H9 (cell line): ENCODE measurements at regions not wholly inside any gene's neighbourhood (a gene's known extent, or its start where the extent isn't known, plus 50 kb on each side); places are given as distances from the start of the nearest gene placed in this dataset.

ENCODE experiments used
- DNase-seq: peaks from one replicate; pipeline ENCODE4 v3.0.0-alpha.2; 2017
- H2AFZ ChIP-seq: one replicate; pipeline ENCODE4 v1.6.1; 2013; ENCODE audit warnings: mild to moderate bottlenecking, low read length, control low read depth, moderate library complexity
- H2AK5ac ChIP-seq: 2 replicates; pipeline ENCODE4 v1.6.1; 2013; ENCODE audit warnings: low read length, control low read depth, mixed read lengths; ENCODE audit not compliant: insufficient read length
- H2BK120ac ChIP-seq: one replicate; pipeline ENCODE4 v1.6.1; 2013; ENCODE audit warnings: low read depth, mild to moderate bottlenecking, low read length, control low read depth, inconsistent platforms; ENCODE audit not compliant: poor library complexity, severe bottlenecking
- H2BK12ac ChIP-seq: 2 replicates; pipeline ENCODE4 v1.6.1; 2013; ENCODE audit warnings: low read length, control low read depth, mixed read lengths, low read depth; ENCODE audit not compliant: insufficient read length
- H2BK15ac ChIP-seq: 2 replicates; pipeline ENCODE4 v1.6.1; 2013; ENCODE audit warnings: low read depth, low read length, control low read depth
- H2BK20ac ChIP-seq: one replicate; pipeline ENCODE4 v1.6.1; 2013; ENCODE audit warnings: low read depth, mild to moderate bottlenecking, low read length, control low read depth, inconsistent platforms; ENCODE audit not compliant: poor library complexity, severe bottlenecking
- H2BK5ac ChIP-seq: 2 replicates; pipeline ENCODE4 v1.6.1; 2013; ENCODE audit warnings: low read length, control low read depth, mixed read lengths; ENCODE audit not compliant: insufficient read length
- H3K14ac ChIP-seq: 2 replicates; pipeline ENCODE4 v1.6.1; 2013; ENCODE audit warnings: low read length, control low read depth; ENCODE audit not compliant: insufficient read depth
- H3K18ac ChIP-seq: 2 replicates; pipeline ENCODE4 v1.6.1; 2013; ENCODE audit warnings: low read depth, mild to moderate bottlenecking, mixed read lengths, low read length, control low read depth; ENCODE audit not compliant: insufficient read length
- H3K23ac ChIP-seq: 2 replicates; pipeline ENCODE4 v1.6.1; 2013; ENCODE audit warnings: low read length, control low read depth, mixed read lengths, low read depth; ENCODE audit not compliant: insufficient read length
- H3K23me2 ChIP-seq: 2 replicates; pipeline ENCODE4 v1.6.1; 2013; ENCODE audit warnings: low read depth, mild to moderate bottlenecking, mixed read lengths, low read length, control low read depth; ENCODE audit not compliant: insufficient read length, poor library complexity, severe bottlenecking
- H3K27ac ChIP-seq: 2 replicates; pipeline ENCODE4 v1.5.1; 2013; ENCODE audit warnings: low read length, control low read depth, mixed read lengths, low read depth; ENCODE audit not compliant: insufficient read length
- H3K27me3 ChIP-seq: 2 replicates; pipeline ENCODE4 v1.6.1; 2013; ENCODE audit warnings: low read length, control low read depth, inconsistent platforms; ENCODE audit not compliant: insufficient read depth
- H3K4ac ChIP-seq: 2 replicates; pipeline ENCODE4 v1.6.1; 2013; ENCODE audit warnings: low read depth, mild to moderate bottlenecking, control low read depth, inconsistent platforms, low read length, moderate library complexity
- H3K4me1 ChIP-seq: 2 replicates; pipeline ENCODE4 v1.6.1; 2013; ENCODE audit warnings: low read length, control low read depth, inconsistent platforms; ENCODE audit not compliant: insufficient read depth
- H3K4me2 ChIP-seq: 2 replicates; pipeline ENCODE4 v1.6.1; 2013; ENCODE audit warnings: low read length, control low read depth, mixed read lengths; ENCODE audit not compliant: insufficient read length, insufficient read depth
- H3K56ac ChIP-seq: 2 replicates; pipeline ENCODE4 v1.6.1; 2013; ENCODE audit warnings: low read depth, mild to moderate bottlenecking, mixed read lengths, low read length, control low read depth; ENCODE audit not compliant: insufficient read length
- H3K79me1 ChIP-seq: 2 replicates; pipeline ENCODE4 v1.6.1; 2013; ENCODE audit warnings: low read depth, mild to moderate bottlenecking, moderate library complexity, low read length, control low read depth, inconsistent platforms; ENCODE audit not compliant: insufficient read depth, poor library complexity, severe bottlenecking
- H3K79me2 ChIP-seq: 2 replicates; pipeline ENCODE4 v1.6.1; 2013; ENCODE audit warnings: low read length, control low read depth, inconsistent platforms; ENCODE audit not compliant: insufficient read depth
- H3K9ac ChIP-seq: 2 replicates; pipeline ENCODE4 v1.6.1; 2013; ENCODE audit warnings: low read length, control low read depth, mixed read lengths; ENCODE audit not compliant: insufficient read length; ENCODE audit errors: extremely low read depth
- H3K9me3 ChIP-seq: one replicate; pipeline ENCODE4 v1.6.1; 2013; ENCODE audit warnings: low read depth, low read length, inconsistent platforms; ENCODE audit not compliant: control insufficient read depth
- H3T11ph ChIP-seq: one replicate; pipeline ENCODE4 v1.6.1; 2013; ENCODE audit warnings: mild to moderate bottlenecking, low read length, control low read depth, inconsistent platforms
- H4K20me1 ChIP-seq: one replicate; pipeline ENCODE4 v1.6.1; 2013; ENCODE audit not compliant: control insufficient read depth, insufficient read length, insufficient read depth
- H4K5ac ChIP-seq: 2 replicates; pipeline ENCODE4 v1.6.1; 2013; ENCODE audit warnings: low read depth, mild to moderate bottlenecking, mixed read lengths, low read length, control low read depth; ENCODE audit not compliant: insufficient read length
- H4K8ac ChIP-seq: replicated peaks from 2 replicates; pipeline ENCODE4 v1.6.1; 2013; ENCODE audit warnings: low read length, control low read depth, mixed read lengths, low read depth; ENCODE audit not compliant: insufficient read length
- H4K91ac ChIP-seq: 2 replicates; pipeline ENCODE4 v1.6.1; 2013; ENCODE audit warnings: low read depth, mild to moderate bottlenecking, moderate library complexity, mixed read lengths, low read length, control low read depth; ENCODE audit not compliant: insufficient read length
- H3K27ac Mint-ChIP-seq, 3 experiments: 2 replicates in 2 of 3; 3 replicates in 1 of 3; pipeline ENCODE4 v1.8.0; 2020 to 2021; ENCODE audit warnings: mixed read lengths in 3 of 3, mild to moderate bottlenecking in 1 of 3, moderate library complexity in 1 of 3
- H3K27me3 Mint-ChIP-seq: 2 replicates; pipeline ENCODE4 v1.8.0; 2021; ENCODE audit warnings: low read depth, mild to moderate bottlenecking, moderate library complexity, mixed read lengths
- H3K36me3 Mint-ChIP-seq, 3 experiments: 2 replicates in 2 of 3; 3 replicates in 1 of 3; pipeline ENCODE4 v1.8.0; 2020 to 2021; ENCODE audit warnings: low read depth in 3 of 3, mixed read lengths in 3 of 3; ENCODE audit not compliant: insufficient read depth in 1 of 3
- H3K4me1 Mint-ChIP-seq, 2 experiments: 2 replicates each; pipeline ENCODE4 v1.8.0; 2020; ENCODE audit warnings: mixed read lengths in 2 of 2
- H3K4me3 Mint-ChIP-seq, 2 experiments: 2 replicates in 1 of 2; 3 replicates in 1 of 2; pipeline ENCODE4 v1.8.0; 2020 to 2021; ENCODE audit warnings: mild to moderate bottlenecking in 2 of 2, mixed read lengths in 2 of 2, moderate library complexity in 1 of 2
- H3K9me3 Mint-ChIP-seq, 2 experiments: 2 replicates in 1 of 2; 3 replicates in 1 of 2; pipeline ENCODE4 v1.8.0; 2020; ENCODE audit warnings: mild to moderate bottlenecking in 2 of 2, mixed read lengths in 2 of 2, moderate library complexity in 1 of 2
- WGBS: extraction: QIAGEN DNeasy Blood & Tissue Kit; methylation state at CpG from one replicate; pipeline ENCODE4 v1.1.7; 2013; ENCODE audit warnings: missing lambda C conversion rate, low lambda C conversion rate, mixed read lengths; ENCODE audit not compliant: insufficient read length; ENCODE audit errors: extremely low coverage; 5-methylcytosine and 5-hydroxymethylcytosine counted together
- TF ChIP-seq, protein P1 (sequence below): fragments of 200-600 bp; sonication (generic); conservative IDR thresholded peaks from 3 replicates; pipeline ENCODE4 v1.8.0; 2021; ENCODE audit warnings: antibody characterized with exemption, mild to moderate bottlenecking

DNA sequence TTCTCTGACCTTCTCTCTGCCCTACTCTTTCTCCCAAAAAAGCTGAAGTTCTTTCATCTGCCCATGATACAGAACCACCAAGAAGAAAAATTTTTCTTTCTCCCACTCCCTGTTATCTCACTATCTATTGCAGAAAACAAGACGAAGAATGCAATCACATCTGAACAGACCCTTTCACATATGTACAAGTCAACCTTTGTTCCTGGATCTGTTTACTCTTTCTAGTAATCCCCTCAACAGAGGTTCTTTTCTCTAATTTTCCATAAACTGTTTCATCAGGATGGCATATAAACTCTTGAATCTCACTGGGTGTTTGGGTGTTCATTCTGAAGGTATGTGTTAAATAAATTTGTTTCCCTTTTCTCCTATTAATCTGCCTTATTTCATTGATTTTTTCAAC is 1262.7 kb upstream of the NRXN1 start:
- DNase-seq = no peak
- WGBS = no CpG with 5 or more reads among the region's 1 CpG
- Histone ChIP-seq H3K9me3 (no peaks in the 10 kb centered on the region), H2BK12ac (no peak overlapping the region), H4K20me1 (no peaks in the 10 kb centered on the region), H3K27ac (no peak overlapping the region), H4K5ac (no peak overlapping the region), H4K8ac (no peak overlapping the region), H3K79me1 (no peaks in the 10 kb centered on the region), H3K27me3 (no peaks in the 10 kb centered on the region), H2BK5ac (no peak overlapping the region), H3K23ac (no peak overlapping the region), H4K91ac (no peak overlapping the region), H3T11ph (no peak overlapping the region), H3K4me2 (no peak overlapping the region), H3K79me2 (no peaks in the 10 kb centered on the region), H3K4ac (no peak overlapping the region), H2BK20ac (no peak overlapping the region), H3K18ac (no peak overlapping the region), H2AFZ (no peak overlapping the region), H2BK120ac (no peak overlapping the region), H2BK15ac (no peak overlapping the region), H3K9ac (no peak overlapping the region), H3K23me2 (no peaks in the 10 kb centered on the region), H3K4me1 (no peaks in the 10 kb centered on the region), H3K56ac (no peak overlapping the region), H3K14ac (no peak overlapping the region), H2AK5ac (no peak overlapping the region)
- peaks cover 10 to 14% of the 10 kb centered on the region in 2 experiments; a peak in 4 of 5 replicates for H3K9me3 Mint-ChIP-seq
- TF ChIP-seq, protein P1, sequence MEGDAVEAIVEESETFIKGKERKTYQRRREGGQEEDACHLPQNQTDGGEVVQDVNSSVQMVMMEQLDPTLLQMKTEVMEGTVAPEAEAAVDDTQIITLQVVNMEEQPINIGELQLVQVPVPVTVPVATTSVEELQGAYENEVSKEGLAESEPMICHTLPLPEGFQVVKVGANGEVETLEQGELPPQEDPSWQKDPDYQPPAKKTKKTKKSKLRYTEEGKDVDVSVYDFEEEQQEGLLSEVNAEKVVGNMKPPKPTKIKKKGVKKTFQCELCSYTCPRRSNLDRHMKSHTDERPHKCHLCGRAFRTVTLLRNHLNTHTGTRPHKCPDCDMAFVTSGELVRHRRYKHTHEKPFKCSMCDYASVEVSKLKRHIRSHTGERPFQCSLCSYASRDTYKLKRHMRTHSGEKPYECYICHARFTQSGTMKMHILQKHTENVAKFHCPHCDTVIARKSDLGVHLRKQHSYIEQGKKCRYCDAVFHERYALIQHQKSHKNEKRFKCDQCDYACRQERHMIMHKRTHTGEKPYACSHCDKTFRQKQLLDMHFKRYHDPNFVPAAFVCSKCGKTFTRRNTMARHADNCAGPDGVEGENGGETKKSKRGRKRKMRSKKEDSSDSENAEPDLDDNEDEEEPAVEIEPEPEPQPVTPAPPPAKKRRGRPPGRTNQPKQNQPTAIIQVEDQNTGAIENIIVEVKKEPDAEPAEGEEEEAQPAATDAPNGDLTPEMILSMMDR = no peak
- H3K36me3 Mint-ChIP-seq = peaks cover 6 to 13% (median 12%) of the 10 kb centered on the region in 3 experiments; a peak in 6 of 7 replicates
- H3K27me3 Mint-ChIP-seq = no peaks in the 10 kb centered on the region
- H3K4me3 Mint-ChIP-seq = no peak overlapping the region
- H3K4me1 Mint-ChIP-seq = peaks cover 30 to 35% of the 10 kb centered on the region in 2 experiments
- peak overlapping the region in 1 of 3 experiments; percentile 20; a peak in 1 of 7 replicates for H3K27ac Mint-ChIP-seq
